SK-N-MC (cell line): ENCODE measurements at regions not wholly inside any gene's neighbourhood (a gene's known extent, or its start where the extent isn't known, plus 50 kb on each side); places are given as distances from the start of the nearest gene placed in this dataset.
"Not testable (repeated sequence)": the region's sequence is repeated elsewhere in the genome, so short reads cannot be mapped to it uniquely, and the experiment has no call there.

Experiments used
- EZH2 ChIP-seq: fragments of 200-600 bp; sonication (generic); IDR thresholded peaks from one replicate; pipeline ENCODE4 v1.6.1; 2017; ENCODE audit warnings: antibody characterized with exemption
- FOXP2 ChIP-seq: optimal IDR thresholded peaks from 2 replicates; pipeline ENCODE3; 2011; ENCODE audit warnings: mild to moderate bottlenecking, moderate library complexity; ENCODE audit not compliant: insufficient read depth; ENCODE audit errors: extremely low read length, control extremely low read depth
- POLR2AphosphoS5 ChIP-seq: IDR thresholded peaks from 2 replicates; pipeline ENCODE4 v1.6.1; 2012; ENCODE audit warnings: mild to moderate bottlenecking, low read depth, low read length, borderline replicate concordance

GRCh38 chr17:64797746-64798488 lies 121.4 kb downstream of the LRRC37A3 start:
- TF ChIP-seq POLR2AphosphoS5, EZH2, FOXP2: not testable (repeated sequence)
